Endothelial cell of umbilical vein (primary cell): ENCODE measurements at regions not wholly inside any gene's neighbourhood (a gene's known extent, or its start where the extent isn't known, plus 50 kb on each side); places are given as distances from the start of the nearest gene placed in this dataset.
"Not testable (repeated sequence)": the region's sequence is repeated elsewhere in the genome, so short reads cannot be mapped to it uniquely, and the experiment has no call there.

Experiments
- BruUV-seq: library from RNA; stranded (reverse); fragments of 400-500 nt; replicated peaks from 2 replicates; lab custom pipeline; 2021; lab: Mats Ljungman, UMichigan
- CTCF ChIA-PET: fragments of 300-600, 350-600 bp; sonication (Branson Sonifier 250); formaldehyde crosslinking; loops from one replicate; lab custom pipeline; 2021; ENCODE audit warnings: antibody characterized with exemption, inconsistent platforms; lab: Charles Lee
- POLR2A ChIA-PET: fragments of 300-600, 350-600 bp; sonication (Branson Sonifier 250); formaldehyde crosslinking; loops from one replicate; lab custom pipeline; 2021; ENCODE audit warnings: antibody characterized with exemption, inconsistent platforms; lab: Charles Lee
- DNase-seq: peaks from one replicate; pipeline ENCODE4 v3.0.0-alpha.2; 2011; ENCODE audit warnings: low read depth, low spot score
- FAIRE-seq: peaks from 2 replicates; lab custom pipeline; 2011; peaks lifted over from hg19 to GRCh38; lab: Jason Lieb, UNC
- H2AFZ ChIP-seq: 2 replicates; pipeline ENCODE4 v1.6.0; 2012; ENCODE audit warnings: low read depth, low read length, control low read depth, inconsistent platforms
- H3K27ac ChIP-seq: 2 replicates; pipeline ENCODE4 v1.5.1; 2011; ENCODE audit warnings: low read depth, mild to moderate bottlenecking, control low read depth, low read length, moderate library complexity; ENCODE audit not compliant: insufficient read depth
- H3K27me3 ChIP-seq, 2 experiments: 2 replicates each; pipeline versions ENCODE4 v1.6.0 to v1.6.1; 2011; ENCODE audit warnings: low read length in 2 of 2, mixed read lengths in 1 of 2; ENCODE audit not compliant: control insufficient read depth in 2 of 2, insufficient read depth in 2 of 2
- H3K36me3 ChIP-seq, 2 experiments: 2 replicates in 1 of 2; 3 replicates in 1 of 2; pipeline ENCODE4 v1.5.1; 2011; ENCODE audit warnings: low read length in 2 of 2, mild to moderate bottlenecking in 1 of 2, moderate library complexity in 1 of 2; ENCODE audit not compliant: control insufficient read depth in 2 of 2, insufficient read depth in 2 of 2; ENCODE audit errors: extremely low read depth in 1 of 2
- H3K4me1 ChIP-seq: 3 replicates; pipeline ENCODE4 v1.5.1; 2011; ENCODE audit warnings: mild to moderate bottlenecking, low read length; ENCODE audit not compliant: control insufficient read depth, insufficient read depth; ENCODE audit errors: extremely low read depth
- H3K4me2 ChIP-seq: 2 replicates; pipeline ENCODE4 v1.6.1; 2011; ENCODE audit warnings: low read length, control low read depth, mixed read lengths; ENCODE audit not compliant: insufficient read depth
- H3K4me3 ChIP-seq, 3 experiments: fragments of 200-600 bp in 1 of 3; sonication (generic), shearing (Covaris generic) in 1 of 3; replicated peaks in 1 of 3; 2 replicates each; pipeline ENCODE4 v1.5.1; 2011 to 2016; ENCODE audit warnings: control low read depth in 3 of 3, low read length in 3 of 3, mild to moderate bottlenecking in 2 of 3, inconsistent platforms in 1 of 3, low read depth in 1 of 3, moderate library complexity in 1 of 3; ENCODE audit not compliant: insufficient read depth in 1 of 3
- H3K79me2 ChIP-seq: 2 replicates; pipeline ENCODE4 v1.6.0; 2012; ENCODE audit warnings: low read length, inconsistent platforms; ENCODE audit not compliant: control insufficient read depth, insufficient read depth
- H3K9ac ChIP-seq: replicated peaks from 2 replicates; pipeline ENCODE3; 2011; ENCODE audit warnings: low read length, control low read depth; ENCODE audit not compliant: insufficient read depth; ENCODE audit errors: extremely low read depth
- H3K9me1 ChIP-seq: replicated peaks from 3 replicates; pipeline ENCODE4 v1.6.0; 2011; ENCODE audit warnings: mild to moderate bottlenecking, low read length; ENCODE audit not compliant: control insufficient read depth, insufficient read depth; ENCODE audit errors: extremely low read depth
- H3K9me3 ChIP-seq: replicated peaks from 2 replicates; pipeline ENCODE4 v1.5.1; 2012; ENCODE audit warnings: low read length, inconsistent platforms; ENCODE audit not compliant: control insufficient read depth, insufficient read depth
- H4K20me1 ChIP-seq: replicated peaks from 2 replicates; pipeline ENCODE3; 2011; ENCODE audit warnings: mild to moderate bottlenecking, low read length; ENCODE audit not compliant: control insufficient read depth, insufficient read depth; ENCODE audit errors: extremely low read depth
- EZH2 ChIP-seq: IDR thresholded peaks from 2 replicates; pipeline ENCODE4 v1.6.1; 2012; ENCODE audit warnings: borderline replicate concordance, low read depth, mild to moderate bottlenecking, moderate library complexity, low read length, inconsistent platforms; ENCODE audit not compliant: severe bottlenecking
- FOS ChIP-seq: IDR thresholded peaks from 2 replicates; pipeline ENCODE4 v1.6.1; 2011; ENCODE audit warnings: mild to moderate bottlenecking, low read length, moderate library complexity, borderline replicate concordance; ENCODE audit not compliant: insufficient read depth
- GATA2 ChIP-seq: IDR thresholded peaks from 2 replicates; pipeline ENCODE4 v1.7.0; 2011; ENCODE audit warnings: low read depth, mild to moderate bottlenecking, moderate library complexity, mixed read lengths, low read length; ENCODE audit not compliant: insufficient read length, insufficient read depth
- JUN ChIP-seq: IDR thresholded peaks from 2 replicates; pipeline ENCODE4 v1.6.1; 2011; ENCODE audit warnings: borderline replicate concordance, low read depth; ENCODE audit not compliant: insufficient read length, insufficient read depth
- MYC ChIP-seq: IDR thresholded peaks from one replicate; pipeline ENCODE4 v1.6.1; 2011; ENCODE audit warnings: mild to moderate bottlenecking, low read depth, low read length
- POLR2A ChIP-seq: IDR thresholded peaks from 2 replicates; pipeline ENCODE4 v1.6.1; 2012; ENCODE audit warnings: low read depth, mild to moderate bottlenecking, control low read depth, low read length
- POLR2AphosphoS5 ChIP-seq: IDR thresholded peaks from 2 replicates; pipeline ENCODE4 v1.6.1; 2012; ENCODE audit warnings: low read depth, mild to moderate bottlenecking, control low read depth, low read length, moderate library complexity; ENCODE audit not compliant: insufficient read depth
- dilution Hi-C: fragments of 300-500 bp; cut with MboI; formaldehyde crosslinking; loops from one replicate; pipeline ENCODE4 v1.15.0; 2019; ENCODE audit warnings: low sequenced_read_pairs; ENCODE audit not compliant: extremely low pct_ligation_motif_present
- intact Hi-C: fragments of 100-400 bp; cut with micrococcal nuclease; formaldehyde crosslinking; loops from one replicate; pipeline ENCODE4 v1.10.0; 2022
- TF ChIP-seq, protein P1 (sequence below): IDR thresholded peaks from 2 replicates; pipeline ENCODE4 v1.6.1; 2011; ENCODE audit not compliant: insufficient read depth, insufficient read length

DNA sequence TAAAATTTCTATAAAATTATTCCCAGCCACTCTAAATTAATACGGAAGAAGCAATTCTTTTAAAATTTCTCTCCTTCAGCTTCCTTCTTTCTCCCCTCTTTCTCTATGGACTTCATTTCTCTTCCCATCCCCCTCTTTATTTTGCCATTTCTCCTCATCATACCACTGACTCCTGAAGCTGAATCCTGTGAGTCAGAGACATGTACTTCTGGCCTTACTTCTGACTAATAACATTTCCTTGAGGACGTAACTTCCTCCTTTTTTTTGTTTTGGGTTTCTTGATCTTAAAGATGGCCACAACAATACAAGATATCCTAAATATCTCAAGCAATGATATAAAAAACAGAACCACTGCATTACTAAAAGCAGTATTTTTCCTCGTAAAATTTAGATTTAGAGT, 63.6 kb upstream of the DENND1B start:
- peak overlapping the region; percentile 61 for H3K4me2 ChIP-seq
- no peak overlapping the region for H3K4me3 ChIP-seq
- no peaks in the 10 kb centered on the region for H3K36me3 ChIP-seq
- ChIA-PET POLR2A (no interaction called here), CTCF (interaction anchor here (1.7 kb wide), 1 partner anchor 30 kb away, joined by 4 read pairs; no protein-coding TSS in a partner anchor)
- peak overlapping the region; percentile 85 for H3K27ac ChIP-seq
- no peaks in the 10 kb centered on the region for H3K27me3 ChIP-seq
- no peaks in the 10 kb centered on the region for H3K9me1 ChIP-seq
- intact Hi-C loops (loop anchor here (1.0 kb wide), 1 partner anchor 64 kb away; the partner anchor contains the start of gene DENND1B), dilution Hi-C loops (no loop called here)
- H4K20me1 ChIP-seq = no peaks in the 10 kb centered on the region
- H3K9me3 ChIP-seq = no peaks in the 10 kb centered on the region
- FAIRE-seq (peak; percentile 62), DNase-seq (peak; percentile 64)
- no peak for TF ChIP-seq MYC
- peak; percentile 83 for TF ChIP-seq JUN
- TF ChIP-seq, protein P1, sequence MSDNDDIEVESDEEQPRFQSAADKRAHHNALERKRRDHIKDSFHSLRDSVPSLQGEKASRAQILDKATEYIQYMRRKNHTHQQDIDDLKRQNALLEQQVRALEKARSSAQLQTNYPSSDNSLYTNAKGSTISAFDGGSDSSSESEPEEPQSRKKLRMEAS = no peak
- peak; percentile 35 for TF ChIP-seq POLR2AphosphoS5
- TF ChIP-seq FOS = peak; percentile 93
- peak; percentile 57 for TF ChIP-seq GATA2
- TF ChIP-seq POLR2A = no peak
- TF ChIP-seq EZH2 = no peak
- no peak overlapping the region for H3K9ac ChIP-seq
- BruUV-seq = no TSS peak
- H3K79me2 ChIP-seq = no peaks in the 10 kb centered on the region
- H3K4me1 ChIP-seq = peaks cover 13% of the 10 kb centered on the region
- peak overlapping the region; percentile 68 for H2AFZ ChIP-seq

GRCh38 chr1:197837911-197838310, 62.6 kb upstream of the DENND1B start:
- BruUV-seq = no TSS peak
- H3K27me3 ChIP-seq = no peaks in the 10 kb centered on the region
- H3K79me2 ChIP-seq = no peaks in the 10 kb centered on the region
- H3K4me2 ChIP-seq = no peak overlapping the region
- H3K9me3 ChIP-seq = no peaks in the 10 kb centered on the region
- H4K20me1 ChIP-seq = no peaks in the 10 kb centered on the region
- intact Hi-C loops = loop anchor here (1.0 kb wide), 1 partner anchor 63 kb away; the partner anchor contains the start of gene DENND1B
- H3K4me3 ChIP-seq = no peak overlapping the region
- peak overlapping the region; percentile 85 for H3K27ac ChIP-seq
- dilution Hi-C loops = no loop called here
- peak overlapping the region; percentile 84 for H2AFZ ChIP-seq
- peak; percentile 88 for TF ChIP-seq GATA2
- TF ChIP-seq, protein P1 = no peak
- no peaks in the 10 kb centered on the region for H3K36me3 ChIP-seq
- no peak overlapping the region for H3K9ac ChIP-seq
- peaks cover 13% of the 10 kb centered on the region for H3K4me1 ChIP-seq
- ChIA-PET CTCF (interaction anchor here (0.9 to 1.0 kb wide), 2 partner anchors 12 to 31 kb away, joined by 3 to 4 read pairs; no protein-coding TSS in a partner anchor), POLR2A (no interaction called here)
- FAIRE-seq (no peak), DNase-seq (peak; percentile 5)
- H3K9me1 ChIP-seq = no peaks in the 10 kb centered on the region

DNA sequence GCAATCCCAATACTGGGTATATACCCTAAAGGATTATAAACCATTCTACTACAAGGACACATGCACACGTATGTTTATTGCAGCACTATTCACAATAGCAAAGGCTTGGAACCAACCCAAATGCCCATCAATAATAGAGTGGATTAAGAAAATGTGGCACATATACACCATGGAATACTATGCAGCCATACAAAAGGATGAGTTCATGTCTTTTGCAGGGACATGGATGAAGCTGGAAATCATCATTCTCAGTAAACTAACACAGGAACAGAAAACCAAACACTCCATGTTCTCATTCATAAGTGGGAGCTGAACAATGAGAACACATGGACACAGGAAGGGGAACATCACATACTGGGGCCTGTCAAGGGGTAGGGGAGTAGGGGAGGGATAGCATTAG, 61.1 kb upstream of the DENND1B start:
- H3K36me3 ChIP-seq, CTCF ChIA-PET, FAIRE-seq: not testable (repeated sequence)

More for the DNA sequence above, 61.1 kb upstream of the DENND1B start:
- H4K20me1 ChIP-seq, DNase-seq, H2AFZ ChIP-seq, BruUV-seq, intact Hi-C loops, H3K79me2 ChIP-seq, dilution Hi-C loops, H3K4me3 ChIP-seq, POLR2A ChIA-PET, H3K9ac ChIP-seq, H3K27ac ChIP-seq, H3K27me3 ChIP-seq, H3K4me2 ChIP-seq, H3K9me1 ChIP-seq, H3K9me3 ChIP-seq: not testable (repeated sequence)
- peaks cover 13% of the 10 kb centered on the region for H3K4me1 ChIP-seq
